ENCODE measurements at regions not wholly inside any gene's neighbourhood (a gene's known extent, or its start where the extent isn't known, plus 50 kb on each side); places are given as distances from the start of the nearest gene placed in this dataset.

DNA sequence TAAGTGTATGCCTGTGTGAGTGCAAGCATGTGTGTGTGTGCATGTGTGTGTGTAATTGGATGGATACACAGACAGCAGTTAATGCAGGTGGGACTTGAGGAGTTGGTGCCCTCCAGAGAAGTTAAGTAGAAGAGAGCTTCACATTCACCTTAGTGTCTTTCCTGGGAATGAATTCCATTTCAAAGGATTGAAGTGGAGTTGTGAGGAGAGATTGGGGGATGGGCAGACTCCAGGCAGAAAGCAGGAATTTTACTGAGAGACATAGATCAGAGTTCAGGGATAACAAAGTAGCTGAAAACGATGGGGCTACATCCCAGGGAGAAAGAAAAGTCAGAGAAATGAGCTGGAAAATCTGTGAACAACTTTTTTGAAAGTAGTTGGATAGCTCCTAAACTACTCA lies 464.4 kb downstream of the TCERG1L start:
- no peaks in the 10 kb centered on the region for H3K36me3 Mint-ChIP-seq
- no peaks in the 10 kb centered on the region for H3K4me1 Mint-ChIP-seq
- peaks cover 3 to 17% (median 4%) of the 10 kb centered on the region in 3 donors for H3K9me3 Mint-ChIP-seq
- no peak overlapping the region for H3K4me3 Mint-ChIP-seq
- H3K27me3 Mint-ChIP-seq = no peaks in the 10 kb centered on the region
- peak overlapping the region in 1 of 3 donors; percentile 54 for H3K27ac Mint-ChIP-seq

DNA sequence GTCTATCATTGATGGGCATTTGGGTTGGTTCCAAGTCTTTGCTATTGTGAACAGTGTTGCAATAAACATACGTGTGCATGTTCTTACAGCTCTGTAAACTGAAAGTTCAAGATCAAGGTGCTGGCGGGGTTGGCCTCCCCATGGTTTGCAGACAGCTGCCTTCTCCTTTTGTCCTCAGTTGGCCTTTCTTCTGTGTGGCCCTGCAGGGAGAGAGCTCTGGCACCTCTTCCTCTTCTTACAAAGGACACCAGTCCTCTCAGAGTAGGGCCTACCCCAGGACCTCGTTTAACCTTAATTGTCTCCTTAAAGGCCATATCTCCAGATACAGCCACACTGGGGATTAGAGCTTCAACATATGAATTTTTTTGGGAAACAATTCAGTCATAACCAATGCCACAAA lies 462.7 kb downstream of the TCERG1L start:
- H3K27ac Mint-ChIP-seq = no peak overlapping the region
- no peak overlapping the region for H3K4me3 Mint-ChIP-seq

DNA sequence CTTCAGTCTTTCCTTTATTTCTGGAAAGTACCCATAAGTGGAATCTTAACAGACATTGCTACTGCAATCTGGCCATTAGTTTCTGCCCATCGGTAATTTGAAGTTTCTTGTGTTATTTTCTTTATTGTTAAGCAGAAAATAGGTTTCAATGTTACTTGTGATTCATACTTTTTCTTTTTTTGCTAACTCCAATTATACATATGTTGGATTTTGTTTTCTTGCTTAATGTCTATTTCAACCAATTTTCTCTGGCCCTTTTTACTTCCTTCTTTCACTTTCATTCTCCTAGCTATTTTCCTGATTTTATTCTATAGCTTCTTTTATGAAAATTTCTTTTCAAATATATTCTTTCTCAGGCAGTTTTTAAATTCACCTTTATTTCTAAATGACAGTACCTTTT lies 457.4 kb downstream of the TCERG1L start:
- Mint-ChIP-seq H3K9me3 (peaks cover 7 to 29% (median 19%) of the 10 kb centered on the region in 3 donors), H3K4me1 (no peaks in the 10 kb centered on the region), H3K36me3 (no peaks in the 10 kb centered on the region), H3K27me3 (no peaks in the 10 kb centered on the region), H3K4me3 (no peak overlapping the region), H3K27ac (no peak overlapping the region)

More for the DNA sequence above, 462.7 kb downstream of the TCERG1L start:
- H3K9me3 Mint-ChIP-seq = peaks cover 4 to 23% (median 11%) of the 10 kb centered on the region in 3 donors
- no peaks in the 10 kb centered on the region for H3K27me3 Mint-ChIP-seq
- H3K36me3 Mint-ChIP-seq = no peaks in the 10 kb centered on the region
- no peaks in the 10 kb centered on the region for H3K4me1 Mint-ChIP-seq

DNA sequence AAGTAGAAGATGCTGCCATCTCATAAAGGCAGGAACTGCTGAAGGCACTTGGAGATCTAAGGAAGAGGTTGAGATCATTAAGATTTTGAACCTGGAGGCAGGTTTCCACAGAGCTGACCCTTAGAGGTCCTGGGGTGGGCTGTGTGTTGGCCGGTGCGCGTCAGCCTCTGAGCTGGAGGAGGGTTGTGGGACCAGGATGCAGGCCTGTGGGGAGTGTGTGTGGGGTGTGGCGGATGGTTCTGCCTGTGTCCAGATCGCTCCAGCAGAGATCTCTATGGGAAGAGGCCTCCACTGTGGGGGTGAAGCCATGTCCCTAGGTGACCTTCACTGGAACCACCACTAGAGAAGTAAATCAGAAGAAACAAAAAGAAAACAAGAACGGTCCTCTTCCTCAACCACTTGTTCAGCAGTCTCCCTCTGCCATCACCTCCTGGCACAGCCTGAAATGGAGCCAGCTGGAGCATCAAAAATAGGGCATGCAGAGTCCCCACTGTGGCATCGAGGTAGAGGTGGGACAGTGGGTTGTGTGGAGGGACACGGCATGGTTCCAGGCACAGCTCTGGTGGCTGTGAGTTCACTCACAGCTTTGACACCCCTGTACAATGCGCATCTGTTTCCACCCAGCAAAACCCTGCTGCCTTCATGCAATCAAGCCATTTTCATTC lies 453.8 kb downstream of the TCERG1L start:
- peaks cover 2% of the 10 kb centered on the region for H3K36me3 Mint-ChIP-seq
- H3K27me3 Mint-ChIP-seq = peaks cover 1% of the 10 kb centered on the region
- no peaks in the 10 kb centered on the region for H3K4me1 Mint-ChIP-seq
- no peak overlapping the region for H3K4me3 Mint-ChIP-seq
- H3K27ac Mint-ChIP-seq = peak overlapping the region in 1 of 3 donors; percentile 67
- peaks cover 4 to 19% (median 14%) of the 10 kb centered on the region in 3 donors for H3K9me3 Mint-ChIP-seq

DNA sequence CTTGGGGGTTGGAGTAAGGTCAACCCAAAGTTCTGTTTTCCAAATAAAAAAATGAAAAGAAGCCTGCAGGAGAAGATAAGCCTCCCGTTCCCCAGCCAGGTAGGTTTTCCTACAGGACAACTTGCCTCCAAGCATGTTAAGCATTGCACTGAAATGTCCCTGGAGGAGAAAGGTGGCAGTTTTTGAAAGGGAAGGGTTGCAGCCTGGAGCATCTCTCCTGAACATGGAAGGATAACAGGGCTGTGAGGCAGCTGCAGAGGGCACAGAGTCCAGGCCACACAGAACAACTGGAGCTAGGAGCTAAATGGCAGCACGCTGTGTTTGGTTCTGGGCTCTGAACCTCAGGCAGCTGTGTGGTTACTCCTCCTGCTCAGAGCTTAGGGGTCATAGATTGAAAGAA lies 452.9 kb downstream of the TCERG1L start:
- peaks cover 4 to 18% (median 8%) of the 10 kb centered on the region in 3 donors for H3K9me3 Mint-ChIP-seq

DNA sequence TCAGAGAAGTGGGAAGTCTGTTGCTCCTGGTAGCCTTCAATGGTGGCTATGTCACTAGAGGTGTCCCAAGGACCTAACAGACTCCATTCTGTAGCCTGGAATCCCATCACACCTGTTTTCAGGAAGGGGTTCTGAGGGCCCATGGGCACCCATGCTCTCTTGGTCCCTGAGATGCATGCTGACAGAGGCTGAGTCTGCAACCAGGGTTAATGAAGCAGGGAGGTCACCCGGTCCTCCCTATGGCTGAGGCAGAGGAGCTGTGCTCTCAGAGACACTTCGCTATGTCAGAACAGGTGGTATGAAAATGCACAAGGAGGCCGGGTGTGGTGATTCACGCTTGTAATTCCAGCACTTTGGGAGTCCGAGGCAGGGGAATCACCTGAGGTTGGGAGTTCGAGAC lies 452.1 kb downstream of the TCERG1L start:
- Mint-ChIP-seq H3K9me3 (peaks cover 4 to 15% (median 4%) of the 10 kb centered on the region in 3 donors), H3K4me1 (no peaks in the 10 kb centered on the region), H3K4me3 (no peak overlapping the region), H3K36me3 (peaks cover 2% of the 10 kb centered on the region), H3K27ac (no peak overlapping the region), H3K27me3 (peaks cover 1% of the 10 kb centered on the region)

More for the DNA sequence above, 452.9 kb downstream of the TCERG1L start:
- Mint-ChIP-seq H3K27ac (no peak overlapping the region), H3K4me1 (no peaks in the 10 kb centered on the region), H3K27me3 (peaks cover 1% of the 10 kb centered on the region), H3K36me3 (peaks cover 2% of the 10 kb centered on the region), H3K4me3 (no peak overlapping the region)

DNA sequence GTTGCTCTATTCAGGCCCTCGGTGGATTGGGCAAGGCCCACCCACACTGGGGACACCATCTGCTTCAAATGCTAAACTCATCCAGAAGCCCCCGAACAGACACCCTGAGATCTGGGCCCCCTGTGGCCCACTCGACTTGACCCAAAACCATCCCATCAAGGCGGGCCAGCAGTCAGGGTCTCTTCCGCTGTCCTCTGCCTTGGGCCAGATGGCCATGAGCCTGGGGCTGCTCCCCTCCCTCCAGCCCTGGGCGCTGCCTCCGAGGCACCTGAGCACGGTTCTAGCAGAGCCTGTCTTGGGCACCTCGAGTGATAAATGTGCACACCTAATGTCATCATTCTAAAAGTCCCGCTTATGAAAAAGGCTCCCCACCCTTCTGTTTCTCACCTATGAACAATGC lies 449.4 kb downstream of the TCERG1L start:
- Mint-ChIP-seq H3K27ac (no peak overlapping the region), H3K9me3 (peaks cover 0 to 8% (median 1%) of the 10 kb centered on the region in 3 donors), H3K4me3 (no peak overlapping the region), H3K4me1 (no peaks in the 10 kb centered on the region), H3K27me3 (peaks cover 1% of the 10 kb centered on the region), H3K36me3 (peaks cover 2% of the 10 kb centered on the region)

DNA sequence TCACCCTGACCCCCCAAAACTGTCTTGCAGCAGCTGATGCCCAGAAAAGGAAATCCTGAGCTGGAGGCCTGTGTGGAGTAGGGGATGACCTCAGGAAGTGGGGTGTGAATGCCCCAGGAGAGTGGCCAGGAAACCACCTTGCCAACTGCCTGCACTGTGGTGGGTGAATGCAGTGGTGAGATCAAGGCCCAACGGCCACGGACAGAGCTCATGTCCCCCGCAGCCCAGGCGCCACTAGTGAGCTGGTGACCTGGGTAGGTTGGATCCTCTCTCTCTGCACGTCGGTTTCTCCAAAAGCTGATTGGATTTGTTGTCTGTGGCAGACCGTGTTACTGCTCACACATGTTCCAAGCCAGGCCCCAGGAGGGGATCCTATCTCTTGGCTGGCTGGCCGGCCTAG lies 448.9 kb downstream of the TCERG1L start:
- Mint-ChIP-seq H3K4me3 (no peak overlapping the region), H3K27ac (no peak overlapping the region), H3K4me1 (no peaks in the 10 kb centered on the region), H3K27me3 (peaks cover 1% of the 10 kb centered on the region), H3K9me3 (peaks cover 1 to 8% (median 1%) of the 10 kb centered on the region in 3 donors), H3K36me3 (peaks cover 2% of the 10 kb centered on the region)

DNA sequence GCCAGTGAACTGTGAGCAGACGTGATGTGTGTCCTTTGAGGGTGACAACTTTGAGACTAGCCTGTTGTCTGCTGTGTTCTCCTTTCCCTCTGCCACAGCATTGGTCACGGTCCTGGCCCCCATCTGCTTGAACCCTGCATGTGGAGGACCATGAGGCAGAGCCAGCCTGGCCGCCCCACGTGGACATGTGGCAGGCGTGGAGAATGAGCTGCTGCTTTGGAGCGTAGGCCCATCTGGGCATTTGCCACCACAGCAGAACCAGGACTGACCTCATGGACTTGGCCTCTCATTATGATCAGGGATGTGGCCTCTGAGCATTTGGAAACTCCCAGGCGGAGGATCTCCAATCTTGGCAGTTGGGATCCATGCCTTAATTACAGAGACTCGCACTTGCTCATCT lies 448.5 kb downstream of the TCERG1L start:
- H3K36me3 Mint-ChIP-seq = peaks cover 2% of the 10 kb centered on the region
- peaks cover 1 to 8% (median 1%) of the 10 kb centered on the region in 3 donors for H3K9me3 Mint-ChIP-seq
- H3K27ac Mint-ChIP-seq = no peak overlapping the region
- H3K4me3 Mint-ChIP-seq = no peak overlapping the region
- H3K4me1 Mint-ChIP-seq = no peaks in the 10 kb centered on the region
- H3K27me3 Mint-ChIP-seq = peaks cover 1% of the 10 kb centered on the region

DNA sequence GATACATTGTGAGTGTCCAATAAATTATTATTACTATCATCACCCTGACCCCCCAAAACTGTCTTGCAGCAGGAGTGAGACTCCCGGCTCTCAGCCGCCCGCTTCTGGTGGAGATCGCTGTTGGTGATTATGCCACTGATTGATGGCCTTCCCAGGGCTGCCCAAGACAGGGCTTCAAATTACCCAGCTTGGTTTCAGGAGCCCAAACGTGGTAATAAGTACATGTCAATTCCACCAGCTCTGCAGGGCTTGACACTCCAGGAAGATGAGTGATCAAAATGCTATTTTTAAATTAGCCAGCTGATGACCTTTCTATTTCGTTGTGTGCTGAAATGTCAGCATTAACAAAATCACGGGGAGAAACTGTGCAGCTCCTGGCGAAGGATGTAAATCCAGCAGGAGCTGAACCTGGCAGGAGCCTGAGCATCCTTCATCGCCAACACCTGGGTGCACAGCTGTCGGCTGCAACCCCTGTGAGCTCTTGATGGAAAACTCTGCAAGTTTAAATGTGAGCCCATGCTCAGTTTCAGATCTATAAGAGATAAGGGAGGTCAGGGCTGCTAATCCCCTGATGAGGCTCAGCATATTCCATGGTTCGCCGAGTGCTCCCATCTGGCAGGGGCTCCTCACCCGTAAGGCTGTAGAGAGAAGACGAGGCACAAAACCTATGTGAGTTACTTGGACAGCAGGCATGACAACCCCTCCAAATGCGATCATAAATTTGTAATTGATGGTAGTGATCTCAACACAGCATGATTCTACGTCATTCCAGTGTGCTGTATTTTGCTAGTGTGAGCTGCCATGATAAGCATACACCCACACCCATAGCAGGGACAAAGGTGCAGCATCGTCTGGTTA lies 446.3 kb downstream of the TCERG1L start:
- Mint-ChIP-seq H3K36me3 (peaks cover 2% of the 10 kb centered on the region), H3K27ac (no peak overlapping the region), H3K4me3 (no peak overlapping the region), H3K27me3 (peaks cover under 1% of the 10 kb centered on the region), H3K9me3 (peaks cover 1 to 13% (median 3%) of the 10 kb centered on the region in 3 donors), H3K4me1 (no peaks in the 10 kb centered on the region)

DNA sequence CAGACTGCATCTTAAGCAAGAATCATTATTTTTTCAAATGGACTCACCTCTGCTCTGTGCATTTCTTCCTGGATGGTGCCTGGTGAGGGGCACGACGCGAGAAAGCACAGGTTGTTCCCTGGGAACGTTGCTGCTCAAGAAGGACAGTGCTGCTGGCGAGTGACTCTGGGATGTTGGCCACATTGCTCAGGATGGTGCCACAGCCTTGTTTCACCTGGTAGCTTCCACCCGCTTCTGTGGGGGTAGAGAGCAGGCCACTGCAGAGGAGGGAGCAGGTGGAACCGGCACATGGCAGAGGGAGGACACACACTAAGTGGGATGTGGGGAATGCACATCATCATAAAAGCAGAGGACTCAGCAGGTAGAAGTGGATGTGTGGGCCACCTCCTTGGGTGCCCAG lies 444.7 kb downstream of the TCERG1L start:
- no peak overlapping the region for H3K27ac Mint-ChIP-seq
- peak overlapping the region in 1 of 4 donors; percentile 34 for H3K4me3 Mint-ChIP-seq
- no peaks in the 10 kb centered on the region for H3K27me3 Mint-ChIP-seq
- peaks cover 1 to 9% (median 3%) of the 10 kb centered on the region in 3 donors for H3K9me3 Mint-ChIP-seq
- no peaks in the 10 kb centered on the region for H3K36me3 Mint-ChIP-seq
- no peaks in the 10 kb centered on the region for H3K4me1 Mint-ChIP-seq

DNA sequence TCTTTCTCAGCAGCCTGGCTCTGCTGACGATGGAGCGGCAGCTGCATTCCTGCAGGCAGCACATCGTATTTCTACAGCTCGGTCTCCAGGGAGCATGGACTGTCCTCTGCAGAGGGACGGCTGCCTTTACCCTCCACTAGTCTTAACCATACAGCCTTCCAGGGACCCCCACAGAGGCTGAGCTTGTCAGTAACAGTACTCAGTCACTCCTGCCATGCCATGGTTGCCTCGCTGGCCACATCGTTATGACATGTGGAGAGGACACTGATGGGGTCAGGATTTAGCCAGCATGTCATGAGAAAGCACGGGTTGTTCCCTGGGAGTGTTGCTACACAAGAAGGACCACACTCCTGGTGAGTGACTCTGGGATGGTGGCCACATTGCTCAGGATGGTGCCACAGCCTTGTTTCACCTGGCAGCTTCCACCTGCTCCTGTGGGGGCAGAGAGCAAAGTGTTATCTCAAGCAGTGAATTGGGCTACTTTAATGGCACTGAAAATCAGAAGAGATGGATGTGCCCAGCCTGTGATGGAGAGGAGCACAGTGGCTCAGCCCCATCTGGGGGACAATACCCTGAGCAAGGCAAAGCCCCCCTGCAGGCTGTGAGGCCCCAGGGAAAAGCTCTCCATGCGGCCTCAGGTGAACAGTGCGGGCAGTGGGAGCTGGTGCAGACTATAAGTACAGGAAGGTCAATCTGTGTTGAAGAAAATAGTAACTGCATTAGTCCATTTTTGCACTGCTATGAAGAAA lies 443.9 kb downstream of the TCERG1L start:
- no peaks in the 10 kb centered on the region for H3K27me3 Mint-ChIP-seq
- peaks cover 1 to 9% (median 2%) of the 10 kb centered on the region in 3 donors for H3K9me3 Mint-ChIP-seq
- no peak overlapping the region for H3K27ac Mint-ChIP-seq
- H3K4me3 Mint-ChIP-seq = no peak overlapping the region
- no peaks in the 10 kb centered on the region for H3K36me3 Mint-ChIP-seq
- no peaks in the 10 kb centered on the region for H3K4me1 Mint-ChIP-seq

DNA sequence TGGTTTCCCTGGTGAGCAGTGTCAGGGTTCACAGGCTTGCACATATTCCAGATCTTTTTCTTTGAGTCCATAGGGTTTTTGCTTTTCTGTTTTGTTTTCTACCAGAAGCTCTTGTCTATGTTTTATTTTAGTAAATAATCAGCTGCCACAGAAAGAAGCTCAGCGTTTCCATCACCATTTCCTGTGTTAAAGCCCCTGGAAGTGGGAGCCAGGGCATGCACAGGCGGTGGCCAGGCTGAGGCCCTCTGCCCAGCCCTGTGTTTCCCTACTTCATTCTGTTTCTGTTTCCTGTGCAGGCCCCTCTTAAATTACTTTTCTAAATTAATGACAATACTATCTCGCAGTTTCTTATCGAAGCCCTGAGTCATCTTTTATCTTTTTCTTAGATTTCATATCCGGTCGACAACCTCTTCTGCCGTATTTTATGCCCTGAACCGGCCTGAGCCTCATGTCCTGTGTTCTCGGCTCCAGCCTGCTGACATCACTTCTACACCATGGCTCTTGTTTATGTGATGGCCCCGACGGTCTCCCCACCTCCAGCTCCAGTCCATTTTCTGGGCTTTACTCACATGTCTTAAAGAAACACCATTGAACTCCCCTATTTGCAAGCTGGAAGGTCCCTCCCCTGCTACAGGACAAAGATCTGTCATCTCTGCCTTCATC lies 442.2 kb downstream of the TCERG1L start:
- Mint-ChIP-seq H3K4me1 (no peaks in the 10 kb centered on the region), H3K9me3 (peaks cover 1 to 6% (median 2%) of the 10 kb centered on the region in 3 donors), H3K36me3 (no peaks in the 10 kb centered on the region), H3K4me3 (no peak overlapping the region), H3K27ac (no peak overlapping the region), H3K27me3 (no peaks in the 10 kb centered on the region)

DNA sequence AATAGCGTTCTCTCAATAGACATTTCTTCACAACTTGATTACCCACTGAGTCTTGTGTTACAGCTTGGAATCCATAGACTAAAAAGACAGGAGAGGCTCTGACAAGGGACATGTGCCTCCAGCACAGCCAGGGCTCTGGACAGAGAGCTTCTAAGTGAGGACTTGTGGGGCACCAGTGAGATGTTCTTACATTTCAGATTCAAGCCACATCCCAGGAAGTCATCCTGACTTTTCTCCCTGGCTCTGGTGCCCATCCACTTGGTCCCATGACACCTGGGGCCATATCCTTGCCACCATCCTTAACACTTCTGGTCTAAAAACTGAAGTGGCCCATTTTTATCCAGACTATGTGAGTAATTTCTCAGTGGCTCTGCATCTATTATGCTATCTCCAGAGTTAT lies 440.1 kb downstream of the TCERG1L start:
- Mint-ChIP-seq H3K27me3 (no peaks in the 10 kb centered on the region), H3K9me3 (peaks cover 1 to 11% (median 2%) of the 10 kb centered on the region in 3 donors), H3K4me3 (no peak overlapping the region), H3K4me1 (no peaks in the 10 kb centered on the region), H3K36me3 (no peaks in the 10 kb centered on the region), H3K27ac (no peak overlapping the region)
